SK-N-SH (cell line): ENCODE measurements at regions not wholly inside any gene's neighbourhood (a gene's known extent, or its start where the extent isn't known, plus 50 kb on each side); places are given as distances from the start of the nearest gene placed in this dataset.

Experiments
- CTCF ChIA-PET: fragments of 300-600, 350-600 bp; formaldehyde crosslinking; extraction: SDS; loops from one replicate; lab custom pipeline; 2021; lab: Yijun Ruan, JAX
- POLR2A ChIA-PET: fragments of 350-600 bp; sonication (Branson Sonifier 250); formaldehyde crosslinking; extraction: SDS; loops from one replicate; lab custom pipeline; 2020; ENCODE audit warnings: antibody characterized with exemption, inconsistent platforms; lab: Yijun Ruan, JAX
- DNase-seq: peaks from one replicate; pipeline ENCODE4 v3.0.0; 2012
- H2AFZ ChIP-seq: fragments of 200-600 bp; sonication (generic); 2 replicates; pipeline ENCODE4 v1.8.1; 2016; ENCODE audit warnings: antibody characterized with exemption, mild to moderate bottlenecking, low read depth
- H3F3A ChIP-seq: fragments of 200-600 bp; sonication (generic); replicated peaks from 2 replicates; pipeline ENCODE3; 2016; ENCODE audit warnings: antibody characterized with exemption, mild to moderate bottlenecking; ENCODE audit not compliant: insufficient read depth
- H3K27ac ChIP-seq, 2 experiments: fragments of 200-500 bp in 1 of 2; fragments of 200-600 bp in 1 of 2; sonication (Bioruptor generic) in 1 of 2; sonication (generic), shearing (Covaris generic) in 1 of 2; 2 replicates each; pipeline versions ENCODE4 v1.5.1 to v1.6.1; 2014 to 2016; ENCODE audit warnings: low read depth in 2 of 2, inconsistent platforms in 1 of 2, low read length in 1 of 2, mild to moderate bottlenecking in 1 of 2, mixed read lengths in 1 of 2
- H3K27me3 ChIP-seq: fragments of 200-600 bp; sonication (generic), shearing (Covaris generic); 2 replicates; pipeline ENCODE4 v1.6.1; 2016; ENCODE audit warnings: mixed run types; ENCODE audit not compliant: insufficient read depth
- H3K36me3 ChIP-seq, 2 experiments: fragments of 200-500 bp in 1 of 2; fragments of 200-600 bp in 1 of 2; sonication (Bioruptor generic) in 1 of 2; sonication (generic) in 1 of 2; replicated peaks in 1 of 2; 2 replicates each; pipeline versions ENCODE3 to v1.5.1; 2014 to 2016; ENCODE audit warnings: low read length in 1 of 2, mild to moderate bottlenecking in 1 of 2; ENCODE audit not compliant: insufficient read depth in 2 of 2, control insufficient read depth in 1 of 2
- H3K4me1 ChIP-seq, 2 experiments: fragments of 200-500 bp in 1 of 2; fragments of 200-600 bp in 1 of 2; sonication (Bioruptor generic) in 1 of 2; sonication (generic), shearing (Covaris generic) in 1 of 2; 2 replicates each; pipeline versions ENCODE4 v1.5.1 to v1.6.1; 2014 to 2016; ENCODE audit warnings: low read depth in 1 of 2, low read length in 1 of 2, mixed run types in 1 of 2; ENCODE audit not compliant: insufficient read depth in 2 of 2, control insufficient read depth in 1 of 2
- H3K4me2 ChIP-seq: fragments of 200-600 bp; sonication (generic), shearing (Covaris generic); 2 replicates; pipeline ENCODE4 v1.6.1; 2017; ENCODE audit warnings: mixed run types
- H3K4me3 ChIP-seq, 2 experiments: fragments of 200-500 bp in 1 of 2; fragments of 200-600 bp in 1 of 2; sonication (Bioruptor generic) in 1 of 2; sonication (generic), shearing (Covaris generic) in 1 of 2; 2 replicates each; pipeline versions ENCODE4 v1.5.1 to v1.8.1; 2014 to 2016; ENCODE audit warnings: low read depth in 2 of 2, inconsistent platforms in 1 of 2, low read length in 1 of 2, mild to moderate bottlenecking in 1 of 2, mixed read lengths in 1 of 2, moderate library complexity in 1 of 2
- H3K79me2 ChIP-seq: fragments of 200-600 bp; sonication (generic); 2 replicates; pipeline ENCODE4 v1.8.1; 2017; ENCODE audit warnings: mild to moderate bottlenecking; ENCODE audit not compliant: insufficient read depth
- H3K9ac ChIP-seq: fragments of 200-600 bp; sonication (generic); 2 replicates; pipeline ENCODE4 v1.6.1; 2017; ENCODE audit warnings: mixed run types
- H3K9me2 ChIP-seq: fragments of 200-600 bp; sonication (generic); 2 replicates; pipeline ENCODE4 v1.6.1; 2017; ENCODE audit warnings: mixed run types
- H3K9me3 ChIP-seq: fragments of 200-600 bp; sonication (generic); 2 replicates; pipeline ENCODE4 v1.6.1; 2017; ENCODE audit warnings: mixed run types, mild to moderate bottlenecking, moderate library complexity
- H4K20me1 ChIP-seq: fragments of 200-600 bp; sonication (generic); 2 replicates; pipeline ENCODE4 v1.6.1; 2017; ENCODE audit warnings: mild to moderate bottlenecking, mixed run types; ENCODE audit not compliant: insufficient read depth
- CHD2 ChIP-seq: fragments of 150-350 bp; IDR thresholded peaks from 2 replicates; pipeline ENCODE4 v1.6.1; 2018; ENCODE audit warnings: low read length; ENCODE audit not compliant: partially characterized antibody
- CTCF ChIP-seq: fragments of 200-600 bp; sonication (generic); IDR thresholded peaks from 2 replicates; pipeline ENCODE4 v1.6.1; 2017; ENCODE audit warnings: antibody characterized with exemption, mild to moderate bottlenecking, moderate library complexity
- ELF1 ChIP-seq: IDR thresholded peaks from 2 replicates; pipeline ENCODE4 v1.4.0; 2012
- EZH2phosphoT487 ChIP-seq: fragments of 200-600 bp; sonication (generic); IDR thresholded peaks from 2 replicates; pipeline ENCODE4 v1.6.1; 2017; ENCODE audit warnings: low read depth, mixed run types, mild to moderate bottlenecking, antibody characterized with exemption, moderate library complexity, borderline replicate concordance
- FOSL2 ChIP-seq: IDR thresholded peaks from 2 replicates; pipeline ENCODE4 v1.4.0; 2012; ENCODE audit warnings: low read depth, mild to moderate bottlenecking, moderate library complexity, borderline replicate concordance
- FOXJ3 ChIP-seq: sonication (generic); formaldehyde crosslinking; IDR thresholded peaks from 2 replicates; pipeline ENCODE4 v1.5.1; 2020; ENCODE audit warnings: mild to moderate bottlenecking, missing genetic modification reagents
- FOXM1 ChIP-seq: IDR thresholded peaks from 2 replicates; pipeline ENCODE4 v1.4.0; 2012; ENCODE audit warnings: low read depth, mild to moderate bottlenecking
- GABPA ChIP-seq: IDR thresholded peaks from 2 replicates; pipeline ENCODE4 v1.4.0; 2012; ENCODE audit warnings: low read depth, mild to moderate bottlenecking
- MAX ChIP-seq: IDR thresholded peaks from 2 replicates; pipeline ENCODE4 v1.4.0; 2012; ENCODE audit warnings: low read depth
- MEF2A ChIP-seq: IDR thresholded peaks from 2 replicates; pipeline ENCODE4 v1.4.0; 2012; ENCODE audit warnings: low read depth, borderline replicate concordance
- NFIC ChIP-seq: IDR thresholded peaks from 2 replicates; pipeline ENCODE4 v1.4.0; 2012; ENCODE audit warnings: borderline replicate concordance
- NRF1 ChIP-seq: IDR thresholded peaks from 2 replicates; pipeline ENCODE4 v1.6.1; 2012; ENCODE audit warnings: low read depth, mild to moderate bottlenecking, low read length
- RCOR1 ChIP-seq: fragments of 150-350 bp; IDR thresholded peaks from 2 replicates; pipeline ENCODE4 v1.6.1; 2017; ENCODE audit warnings: antibody characterized with exemption, low read length
- RFX5 ChIP-seq: IDR thresholded peaks from 2 replicates; pipeline ENCODE4 v1.6.1; 2012; ENCODE audit warnings: mild to moderate bottlenecking, improper control_type of control experiment, low read length
- TAF1 ChIP-seq: IDR thresholded peaks from 2 replicates; pipeline ENCODE4 v1.6.1; 2012; ENCODE audit warnings: low read depth, mild to moderate bottlenecking, low read length, moderate library complexity, borderline replicate concordance
- TEAD4 ChIP-seq: IDR thresholded peaks from 2 replicates; pipeline ENCODE4 v1.4.0; 2012; ENCODE audit warnings: mild to moderate bottlenecking, borderline replicate concordance; ENCODE audit not compliant: insufficient read depth
- YY1 ChIP-seq: IDR thresholded peaks from 2 replicates; pipeline ENCODE4 v1.4.0; 2012; ENCODE audit warnings: low read depth, mild to moderate bottlenecking
- WGBS: methylation state at CpG from one replicate; pipeline ENCODE4 v1.1.6; 2017; ENCODE audit warnings: low lambda C conversion rate; 5-methylcytosine and 5-hydroxymethylcytosine counted together
- TF ChIP-seq, protein P1 (sequence below): IDR thresholded peaks from 2 replicates; pipeline ENCODE4 v1.6.1; 2012; ENCODE audit warnings: mild to moderate bottlenecking, low read depth, low read length, moderate library complexity

DNA sequence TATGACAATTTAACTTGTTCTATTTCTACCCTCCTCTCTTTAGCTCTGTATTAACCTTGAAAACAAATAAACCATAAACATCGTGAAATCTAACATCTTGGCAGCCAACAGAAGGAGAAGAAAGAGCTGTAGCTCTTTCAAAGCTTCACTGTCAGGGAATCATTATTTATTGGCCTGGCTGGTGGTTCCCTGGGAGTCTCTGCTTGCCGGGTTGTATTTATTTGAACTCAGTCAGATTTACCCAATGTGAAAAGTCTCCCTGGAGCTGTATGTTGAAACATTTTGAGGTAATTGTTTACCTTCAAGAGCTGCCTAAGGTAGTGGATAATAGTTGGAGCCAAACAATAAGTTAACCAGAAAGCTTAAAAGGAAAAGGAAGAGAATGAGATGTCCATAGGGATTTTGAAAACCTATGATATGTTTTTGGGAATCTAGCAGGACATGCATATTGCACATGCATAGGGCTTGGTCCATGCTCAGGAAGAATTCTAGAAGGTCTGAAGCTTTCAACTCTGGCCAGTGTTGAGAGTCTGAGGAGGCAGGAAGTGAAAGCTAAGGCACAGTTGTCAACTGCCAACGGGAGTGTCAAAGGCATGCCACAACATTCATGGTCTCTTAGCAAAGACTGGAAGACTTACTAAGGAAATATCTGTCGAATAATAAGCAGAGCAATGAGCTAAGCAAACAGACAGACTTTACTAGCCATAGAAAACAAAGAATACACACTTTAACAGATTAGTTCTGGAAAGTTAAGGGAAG, 621.6 kb downstream of the PCDH7 start:
- H3F3A ChIP-seq = no peaks in the 10 kb centered on the region
- TF ChIP-seq NFIC (no peak), MAX (no peak), TAF1 (no peak), FOXJ3 (CRISPR knock-in tag) (no peak), CTCF (no peak), NRF1 (no peak), TEAD4 (no peak), CHD2 (no peak), ELF1 (no peak), FOSL2 (no peak)
- TF ChIP-seq, protein P1, sequence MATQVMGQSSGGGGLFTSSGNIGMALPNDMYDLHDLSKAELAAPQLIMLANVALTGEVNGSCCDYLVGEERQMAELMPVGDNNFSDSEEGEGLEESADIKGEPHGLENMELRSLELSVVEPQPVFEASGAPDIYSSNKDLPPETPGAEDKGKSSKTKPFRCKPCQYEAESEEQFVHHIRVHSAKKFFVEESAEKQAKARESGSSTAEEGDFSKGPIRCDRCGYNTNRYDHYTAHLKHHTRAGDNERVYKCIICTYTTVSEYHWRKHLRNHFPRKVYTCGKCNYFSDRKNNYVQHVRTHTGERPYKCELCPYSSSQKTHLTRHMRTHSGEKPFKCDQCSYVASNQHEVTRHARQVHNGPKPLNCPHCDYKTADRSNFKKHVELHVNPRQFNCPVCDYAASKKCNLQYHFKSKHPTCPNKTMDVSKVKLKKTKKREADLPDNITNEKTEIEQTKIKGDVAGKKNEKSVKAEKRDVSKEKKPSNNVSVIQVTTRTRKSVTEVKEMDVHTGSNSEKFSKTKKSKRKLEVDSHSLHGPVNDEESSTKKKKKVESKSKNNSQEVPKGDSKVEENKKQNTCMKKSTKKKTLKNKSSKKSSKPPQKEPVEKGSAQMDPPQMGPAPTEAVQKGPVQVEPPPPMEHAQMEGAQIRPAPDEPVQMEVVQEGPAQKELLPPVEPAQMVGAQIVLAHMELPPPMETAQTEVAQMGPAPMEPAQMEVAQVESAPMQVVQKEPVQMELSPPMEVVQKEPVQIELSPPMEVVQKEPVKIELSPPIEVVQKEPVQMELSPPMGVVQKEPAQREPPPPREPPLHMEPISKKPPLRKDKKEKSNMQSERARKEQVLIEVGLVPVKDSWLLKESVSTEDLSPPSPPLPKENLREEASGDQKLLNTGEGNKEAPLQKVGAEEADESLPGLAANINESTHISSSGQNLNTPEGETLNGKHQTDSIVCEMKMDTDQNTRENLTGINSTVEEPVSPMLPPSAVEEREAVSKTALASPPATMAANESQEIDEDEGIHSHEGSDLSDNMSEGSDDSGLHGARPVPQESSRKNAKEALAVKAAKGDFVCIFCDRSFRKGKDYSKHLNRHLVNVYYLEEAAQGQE = no peak
- TF ChIP-seq, all 33 proteins: peak for 0
- 26% methylated on average over 4 of the region's 4 CpGs for WGBS
- CTCF ChIA-PET = interaction anchor here (0.7 kb wide), 1 partner anchor 321 kb away, joined by 3 read pairs; no protein-coding TSS in a partner anchor
- Histone ChIP-seq H4K20me1 (no peaks in the 10 kb centered on the region), H3K4me1 (no peaks in the 10 kb centered on the region), H3K9me3 (no peaks in the 10 kb centered on the region), H3K4me2 (no peak overlapping the region), H3K9ac (no peak overlapping the region), H3K36me3 (no peaks in the 10 kb centered on the region), H3K27ac (no peak overlapping the region), H3K79me2 (no peaks in the 10 kb centered on the region), H3K27me3 (no peaks in the 10 kb centered on the region), H2AFZ (no peak overlapping the region), H3K4me3 (no peak overlapping the region), H3K9me2 (no peaks in the 10 kb centered on the region)
- POLR2A ChIA-PET = no interaction called here
- no peak for DNase-seq

DNA sequence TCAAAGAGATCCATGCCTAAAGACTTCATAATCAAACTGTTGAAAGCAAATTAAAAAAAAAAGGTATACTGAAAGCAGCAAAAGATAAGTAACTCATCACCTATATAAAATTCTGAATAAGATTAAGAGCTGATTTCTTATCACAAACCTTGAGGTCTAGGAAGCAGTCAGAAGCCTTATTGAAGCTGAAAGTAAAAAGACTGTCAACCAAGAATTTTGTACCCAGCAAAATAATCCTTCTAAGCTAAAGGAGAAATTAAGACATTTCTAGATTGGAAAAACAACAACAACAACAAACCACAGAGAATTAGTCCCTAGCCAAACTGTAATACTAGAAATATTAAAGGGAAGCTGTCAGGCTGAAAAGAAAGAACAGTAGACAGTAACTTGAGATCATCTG, 622.9 kb downstream of the PCDH7 start:
- no peaks in the 10 kb centered on the region for H3K4me1 ChIP-seq
- H3K4me2 ChIP-seq = no peak overlapping the region
- H3K36me3 ChIP-seq = no peaks in the 10 kb centered on the region
- H3K79me2 ChIP-seq = no peaks in the 10 kb centered on the region
- CTCF ChIA-PET = no interaction called here
- no peak overlapping the region for H2AFZ ChIP-seq
- no peak overlapping the region for H3K4me3 ChIP-seq
- H3K9me2 ChIP-seq = no peaks in the 10 kb centered on the region
- no peaks in the 10 kb centered on the region for H3K9me3 ChIP-seq
- H3K27me3 ChIP-seq = no peaks in the 10 kb centered on the region
- no peak overlapping the region for H3K27ac ChIP-seq
- no peaks in the 10 kb centered on the region for H3F3A ChIP-seq
- no peak overlapping the region for H3K9ac ChIP-seq
- POLR2A ChIA-PET = no interaction called here
- no peak for DNase-seq
- H4K20me1 ChIP-seq = no peaks in the 10 kb centered on the region
- TF ChIP-seq NFIC (no peak), GABPA (no peak), CTCF (no peak), NRF1 (no peak), YY1 (no peak), EZH2phosphoT487 (no peak), RFX5 (no peak), MEF2A (no peak), RCOR1 (no peak), FOXM1 (no peak), ELF1 (no peak)
